ENCODE measurements at regions not wholly inside any gene's neighbourhood (a gene's known extent, or its start where the extent isn't known, plus 50 kb on each side); places are given as distances from the start of the nearest gene placed in this dataset.
A peak's percentile ranks its signal among the peaks of the same experiment; 100 is the strongest.

DNA sequence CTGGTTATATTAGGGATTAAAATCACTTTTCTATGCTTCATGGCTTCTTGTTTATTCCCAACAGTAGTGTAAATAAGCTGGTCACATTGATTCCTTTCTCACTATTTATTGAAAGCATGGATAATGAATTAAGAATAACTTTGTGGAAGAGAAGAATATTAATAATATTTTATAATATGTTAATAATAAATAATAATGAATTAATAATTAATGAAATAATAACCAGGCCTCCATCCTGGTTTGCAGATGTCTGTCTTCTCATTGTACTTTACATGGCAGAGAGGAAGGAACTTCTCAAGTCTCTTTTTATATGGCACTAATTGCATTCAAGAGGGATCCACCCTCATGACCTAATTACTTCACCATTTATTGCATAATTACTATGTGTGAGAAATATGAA, 473.5 kb downstream of the PTPRC start:
- Histone ChIP-seq H3K27ac (no peak overlapping the region), H3K4me1 (no peaks in the 10 kb centered on the region), H3K36me3 (no peaks in the 10 kb centered on the region), H3K4me3 (no peak overlapping the region), H3K27me3 (no peaks in the 10 kb centered on the region), H3K9me3 (peaks cover 0 to 7% of the 10 kb centered on the region in 2 donors)
- TF ChIP-seq, protein P1, sequence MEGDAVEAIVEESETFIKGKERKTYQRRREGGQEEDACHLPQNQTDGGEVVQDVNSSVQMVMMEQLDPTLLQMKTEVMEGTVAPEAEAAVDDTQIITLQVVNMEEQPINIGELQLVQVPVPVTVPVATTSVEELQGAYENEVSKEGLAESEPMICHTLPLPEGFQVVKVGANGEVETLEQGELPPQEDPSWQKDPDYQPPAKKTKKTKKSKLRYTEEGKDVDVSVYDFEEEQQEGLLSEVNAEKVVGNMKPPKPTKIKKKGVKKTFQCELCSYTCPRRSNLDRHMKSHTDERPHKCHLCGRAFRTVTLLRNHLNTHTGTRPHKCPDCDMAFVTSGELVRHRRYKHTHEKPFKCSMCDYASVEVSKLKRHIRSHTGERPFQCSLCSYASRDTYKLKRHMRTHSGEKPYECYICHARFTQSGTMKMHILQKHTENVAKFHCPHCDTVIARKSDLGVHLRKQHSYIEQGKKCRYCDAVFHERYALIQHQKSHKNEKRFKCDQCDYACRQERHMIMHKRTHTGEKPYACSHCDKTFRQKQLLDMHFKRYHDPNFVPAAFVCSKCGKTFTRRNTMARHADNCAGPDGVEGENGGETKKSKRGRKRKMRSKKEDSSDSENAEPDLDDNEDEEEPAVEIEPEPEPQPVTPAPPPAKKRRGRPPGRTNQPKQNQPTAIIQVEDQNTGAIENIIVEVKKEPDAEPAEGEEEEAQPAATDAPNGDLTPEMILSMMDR (IDR thresholded peaks at IDR 0.05): no peak
- DNase-seq (ENCODE audit: low spot score): no peak

DNA sequence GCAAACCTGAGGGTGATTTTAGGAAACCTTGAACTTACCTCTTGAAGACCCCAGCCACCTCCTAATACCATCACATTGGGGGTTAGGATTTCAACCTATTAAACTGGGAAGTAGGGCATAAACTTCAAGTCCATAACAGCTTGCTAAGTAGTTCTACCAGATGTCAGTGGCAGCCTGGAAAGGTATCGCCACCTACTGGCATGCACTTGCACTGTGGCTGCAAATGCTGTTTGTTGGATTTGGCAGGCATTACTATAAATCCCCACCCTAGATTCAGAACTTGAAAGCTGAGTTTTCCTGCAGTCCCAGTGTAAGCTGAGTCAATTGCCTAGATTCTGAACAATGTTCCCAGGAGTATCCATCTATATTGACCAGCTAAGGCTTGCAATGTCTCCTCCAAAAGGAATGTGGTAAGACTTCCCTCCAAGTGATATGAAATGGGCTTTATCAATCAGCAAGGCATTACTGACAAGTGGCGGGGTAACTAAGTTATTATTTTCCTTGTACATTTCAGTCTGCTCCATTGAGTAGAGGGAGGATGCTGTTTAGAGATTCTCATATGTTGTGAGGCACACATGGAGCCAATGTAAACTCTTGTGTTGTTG, 474.5 kb downstream of the PTPRC start:
- no peaks in the 10 kb centered on the region for H3K27me3 ChIP-seq
- no peaks in the 10 kb centered on the region for H3K36me3 ChIP-seq
- DNase-seq (ENCODE audit: low spot score): no peak
- no peaks in the 10 kb centered on the region for H3K4me1 ChIP-seq
- TF ChIP-seq, protein P1 (IDR thresholded peaks at IDR 0.05): peak in 1 of 2 donors; percentile 69
- H3K27ac ChIP-seq: no peak overlapping the region
- peaks cover 0 to 7% of the 10 kb centered on the region in 2 donors for H3K9me3 ChIP-seq
- no peak overlapping the region for H3K4me3 ChIP-seq

DNA sequence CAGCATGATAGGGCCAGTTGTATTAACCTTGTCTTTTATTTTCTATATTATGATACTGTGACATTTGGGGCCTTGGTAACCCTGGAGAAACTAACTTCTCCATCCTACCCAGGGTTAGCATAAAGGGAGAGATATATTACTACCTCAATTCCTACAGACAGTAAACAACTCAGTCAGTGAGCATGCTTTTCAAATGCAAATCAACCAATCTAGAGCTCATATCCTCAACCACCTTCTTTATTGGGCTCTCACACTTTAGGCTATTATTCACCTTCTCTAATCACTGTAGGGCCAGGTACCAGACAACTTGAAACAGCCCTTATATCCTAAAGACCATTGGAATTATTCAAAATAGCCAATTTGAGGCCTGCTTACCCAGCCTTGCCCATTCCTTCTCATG, 477.6 kb downstream of the PTPRC start:
- Histone ChIP-seq H3K27me3 (no peaks in the 10 kb centered on the region), H3K9me3 (peaks cover 0 to 7% of the 10 kb centered on the region in 2 donors), H3K4me1 (no peaks in the 10 kb centered on the region), H3K36me3 (no peaks in the 10 kb centered on the region), H3K27ac (no peak overlapping the region), H3K4me3 (no peak overlapping the region)
- DNase-seq (ENCODE audit: low spot score): no peak
- TF ChIP-seq, protein P1 (IDR thresholded peaks at IDR 0.05): no peak

DNA sequence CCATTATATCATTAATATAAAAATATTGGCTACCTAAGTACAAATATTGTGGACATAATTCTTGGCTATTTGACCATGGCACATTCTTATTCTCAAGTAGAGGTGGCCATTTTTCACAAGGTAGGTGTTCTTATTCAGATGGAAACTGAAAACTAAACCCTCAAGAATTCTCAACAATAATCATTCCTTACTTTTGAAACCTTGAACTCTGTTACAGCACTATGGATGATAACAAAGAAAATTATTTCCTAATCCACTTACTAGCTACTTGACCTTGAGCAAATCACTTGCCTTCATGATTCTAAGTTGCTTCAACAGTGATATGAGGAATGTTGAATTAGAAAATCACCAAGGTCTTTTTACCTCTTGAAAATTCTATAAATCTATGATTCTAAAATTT, 482.2 kb downstream of the PTPRC start:
- H3K4me3 ChIP-seq: no peak overlapping the region
- H3K4me1 ChIP-seq: no peaks in the 10 kb centered on the region
- H3K27me3 ChIP-seq: no peaks in the 10 kb centered on the region
- H3K36me3 ChIP-seq: no peaks in the 10 kb centered on the region
- no peak overlapping the region for H3K27ac ChIP-seq
- DNase-seq (ENCODE audit: low spot score): no peak
- TF ChIP-seq, protein P1 (IDR thresholded peaks at IDR 0.05): no peak
- no peaks in the 10 kb centered on the region for H3K9me3 ChIP-seq

DNA sequence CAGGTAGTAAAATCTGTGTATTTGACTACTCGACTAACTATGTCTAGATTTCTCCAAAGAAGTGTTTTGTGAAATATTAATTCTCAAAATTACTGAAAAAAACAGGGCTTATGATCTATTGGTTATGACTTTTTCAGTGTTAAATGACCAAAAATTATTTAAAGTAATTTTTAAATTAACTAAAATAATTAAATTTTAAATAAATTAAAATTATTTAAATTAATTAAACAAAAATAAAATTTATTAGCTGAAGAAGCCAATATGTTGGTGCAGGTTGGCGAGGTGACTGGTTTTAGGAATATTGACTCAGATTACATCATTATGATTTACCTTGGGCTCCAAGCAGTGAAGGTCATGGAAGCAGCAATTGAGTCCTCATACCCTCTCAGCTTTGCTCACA, 483.2 kb downstream of the PTPRC start:
- H3K27ac ChIP-seq: no peak overlapping the region
- H3K4me1 ChIP-seq: no peaks in the 10 kb centered on the region
- H3K9me3 ChIP-seq: no peaks in the 10 kb centered on the region
- TF ChIP-seq, protein P1 (IDR thresholded peaks at IDR 0.05): no peak
- H3K4me3 ChIP-seq: no peak overlapping the region
- H3K27me3 ChIP-seq: no peaks in the 10 kb centered on the region
- no peaks in the 10 kb centered on the region for H3K36me3 ChIP-seq
- DNase-seq (ENCODE audit: low spot score): no peak

Measured in right atrium auricular region (tissue), 2 donors.